ENCODE measurements at regions not wholly inside any gene's neighbourhood (a gene's known extent, or its start where the extent isn't known, plus 50 kb on each side); places are given as distances from the start of the nearest gene placed in this dataset.

DNA sequence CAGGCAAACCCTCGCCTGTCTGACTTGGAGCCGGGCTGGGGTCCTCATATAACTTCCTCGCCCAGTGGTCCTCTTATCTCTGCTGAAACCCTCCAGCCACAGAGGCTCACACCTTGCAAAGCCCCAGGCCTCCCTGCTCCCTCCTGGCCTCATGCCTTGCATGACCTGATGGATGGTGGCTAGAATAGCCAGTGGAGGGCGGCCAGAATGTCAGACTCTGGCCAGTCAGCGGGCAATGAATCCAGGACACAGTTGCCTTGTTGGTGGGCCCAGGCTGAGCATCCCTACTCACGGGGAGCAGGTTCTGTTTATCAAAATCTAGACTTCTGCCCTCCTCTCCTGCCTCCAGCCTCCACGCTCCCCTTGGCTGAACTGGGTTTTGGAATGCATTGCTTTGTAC, 69.1 kb upstream of the WNT11 start:
- intact Hi-C loops (cut with micrococcal nuclease; ENCODE audit: unreplicated experiment) (no loop called here), in situ Hi-C loops (cut with MboI) (no loop called here)
- SMC1A ChIA-PET (ENCODE audit: uncharacterized antibody, unreplicated experiment), result no interaction called here
- no peak overlapping the region for H3K4me3 ChIP-seq
- H3K4me1 ChIP-seq (ENCODE audit: control insufficient read depth, insufficient read depth, low read length), result 0 out of 2 replicates have a peak, but pooled peaks cover 6% of the 10 kb centered on the region
- H3K4me2 ChIP-seq (ENCODE audit: control insufficient read depth, insufficient read depth), result no peak overlapping the region
- H3K36me3 ChIP-seq (ENCODE audit: control insufficient read depth in 2 of 2, insufficient read depth in 2 of 2, low read length in 1 of 2), result no peaks in the 10 kb centered on the region
- no peak for TF ChIP-seq IRF4 (IDR thresholded peaks at IDR 0.05; ENCODE audit: low read depth, low read length)
- TF ChIP-seq, protein P1, sequence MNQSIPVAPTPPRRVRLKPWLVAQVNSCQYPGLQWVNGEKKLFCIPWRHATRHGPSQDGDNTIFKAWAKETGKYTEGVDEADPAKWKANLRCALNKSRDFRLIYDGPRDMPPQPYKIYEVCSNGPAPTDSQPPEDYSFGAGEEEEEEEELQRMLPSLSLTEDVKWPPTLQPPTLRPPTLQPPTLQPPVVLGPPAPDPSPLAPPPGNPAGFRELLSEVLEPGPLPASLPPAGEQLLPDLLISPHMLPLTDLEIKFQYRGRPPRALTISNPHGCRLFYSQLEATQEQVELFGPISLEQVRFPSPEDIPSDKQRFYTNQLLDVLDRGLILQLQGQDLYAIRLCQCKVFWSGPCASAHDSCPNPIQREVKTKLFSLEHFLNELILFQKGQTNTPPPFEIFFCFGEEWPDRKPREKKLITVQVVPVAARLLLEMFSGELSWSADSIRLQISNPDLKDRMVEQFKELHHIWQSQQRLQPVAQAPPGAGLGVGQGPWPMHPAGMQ (IDR thresholded peaks at IDR 0.05; ENCODE audit: borderline replicate concordance), result no peak
- TF ChIP-seq CBX5 (IDR thresholded peaks at IDR 0.05; ENCODE audit: low read depth), result no peak
- FAIRE-seq (no peak), DNase-seq (ENCODE audit: low read depth, low spot score) (no peak), ATAC-seq (no peak)
- no peak overlapping the region for H2AFZ ChIP-seq (ENCODE audit: control insufficient read depth, low read depth, low read length)
- POLR2A ChIA-PET, result no interaction called here
- CTCF ChIA-PET, result no interaction called here
- H3K9me3 ChIP-seq (replicated peaks; ENCODE audit: control insufficient read depth, insufficient read depth, low read length), result no peaks in the 10 kb centered on the region; the same call in 2 of the 3 replicates
- no TSS peak for BruUV-seq (replicated peaks)
- 26% methylated on average over 7 of the region's 7 CpGs for WGBS (ENCODE audit: insufficient coverage, insufficient replicate concordance, low lambda C conversion rate, missing lambda C conversion rate)
- H3K79me2 ChIP-seq (ENCODE audit: control insufficient read depth, insufficient read depth, low read length), result no peaks in the 10 kb centered on the region
- H3K27me3 ChIP-seq (replicated peaks in 1 of 2; ENCODE audit: control insufficient read depth in 2 of 2, insufficient read depth in 2 of 2, low read length in 1 of 2), result peaks cover 0 to 4% of the 10 kb centered on the region in 2 experiments; a peak in 1 of 4 replicates
- no peak overlapping the region for H3K27ac ChIP-seq (ENCODE audit: control insufficient read depth, insufficient read depth)
- RAD21 ChIA-PET (ENCODE audit: unreplicated experiment), result no interaction called here
- H3K9ac ChIP-seq (ENCODE audit: control insufficient read depth, insufficient read depth, low read length), result no peak overlapping the region
- no peaks in the 10 kb centered on the region for H4K20me1 ChIP-seq (ENCODE audit: control insufficient read depth, insufficient read depth)

DNA sequence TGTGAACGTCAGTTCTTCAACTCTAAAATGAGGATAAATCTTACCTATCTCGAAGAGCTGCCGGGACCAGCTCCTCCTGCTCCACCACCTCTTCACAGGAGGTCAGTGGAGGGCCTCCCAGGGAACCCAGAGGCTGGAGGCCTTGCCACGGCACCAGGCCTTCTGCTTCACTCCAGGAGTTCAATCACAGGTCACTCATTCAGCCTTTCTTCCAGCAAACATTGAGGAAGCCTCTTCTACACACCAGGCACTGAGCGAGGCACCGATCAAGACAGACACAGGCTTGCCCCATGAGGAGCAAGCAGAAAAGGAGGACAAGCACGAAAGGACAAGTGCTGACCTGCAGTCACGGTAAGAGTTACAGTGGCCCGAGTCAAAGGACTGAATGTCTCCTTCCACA, 64.8 kb upstream of the WNT11 start:
- Histone ChIP-seq H3K4me1 (ENCODE audit: control insufficient read depth, insufficient read depth, low read length) (no peaks in the 10 kb centered on the region), H3K27me3 (replicated peaks in 1 of 2; ENCODE audit: control insufficient read depth in 2 of 2, insufficient read depth in 2 of 2, low read length in 1 of 2) (peaks cover 0 to 4% of the 10 kb centered on the region in 2 experiments; a peak in 1 of 4 replicates), H3K36me3 (ENCODE audit: control insufficient read depth in 2 of 2, insufficient read depth in 2 of 2, low read length in 1 of 2) (no peaks in the 10 kb centered on the region), H3K79me2 (ENCODE audit: control insufficient read depth, insufficient read depth, low read length) (no peaks in the 10 kb centered on the region), H3K9ac (ENCODE audit: control insufficient read depth, insufficient read depth, low read length) (no peak overlapping the region), H3K27ac (ENCODE audit: control insufficient read depth, insufficient read depth) (no peak overlapping the region), H4K20me1 (ENCODE audit: control insufficient read depth, insufficient read depth) (no peaks in the 10 kb centered on the region), H3K4me3 (no peak overlapping the region), H2AFZ (ENCODE audit: control insufficient read depth, low read depth, low read length) (no peak overlapping the region), H3K4me2 (ENCODE audit: control insufficient read depth, insufficient read depth) (no peak overlapping the region), H3K9me3 (replicated peaks; ENCODE audit: control insufficient read depth, insufficient read depth, low read length) (no peaks in the 10 kb centered on the region; the same call in 2 of the 3 replicates)
- TF ChIP-seq JUND (IDR thresholded peaks at IDR 0.05; ENCODE audit: low read depth, low read length), result no peak
- TF ChIP-seq, protein P2, sequence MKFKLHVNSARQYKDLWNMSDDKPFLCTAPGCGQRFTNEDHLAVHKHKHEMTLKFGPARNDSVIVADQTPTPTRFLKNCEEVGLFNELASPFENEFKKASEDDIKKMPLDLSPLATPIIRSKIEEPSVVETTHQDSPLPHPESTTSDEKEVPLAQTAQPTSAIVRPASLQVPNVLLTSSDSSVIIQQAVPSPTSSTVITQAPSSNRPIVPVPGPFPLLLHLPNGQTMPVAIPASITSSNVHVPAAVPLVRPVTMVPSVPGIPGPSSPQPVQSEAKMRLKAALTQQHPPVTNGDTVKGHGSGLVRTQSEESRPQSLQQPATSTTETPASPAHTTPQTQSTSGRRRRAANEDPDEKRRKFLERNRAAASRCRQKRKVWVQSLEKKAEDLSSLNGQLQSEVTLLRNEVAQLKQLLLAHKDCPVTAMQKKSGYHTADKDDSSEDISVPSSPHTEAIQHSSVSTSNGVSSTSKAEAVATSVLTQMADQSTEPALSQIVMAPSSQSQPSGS (IDR thresholded peaks at IDR 0.05; ENCODE audit: low read length), result no peak
- ChIA-PET RAD21 (ENCODE audit: unreplicated experiment) (no interaction called here), CTCF (interaction anchor here (1.1 kb wide), 1 partner anchor 51 kb away, joined by 3 read pairs; no protein-coding TSS in a partner anchor), POLR2A (no interaction called here), SMC1A (ENCODE audit: uncharacterized antibody, unreplicated experiment) (no interaction called here)
- ATAC-seq (no peak), FAIRE-seq (no peak), DNase-seq (ENCODE audit: low read depth, low spot score) (no peak)
- WGBS (ENCODE audit: insufficient coverage, insufficient replicate concordance, low lambda C conversion rate, missing lambda C conversion rate), result 34% methylated on average over 9 of the region's 9 CpGs
- BruUV-seq (replicated peaks), result no TSS peak
- in situ Hi-C loops (cut with MboI), result no loop called here
- intact Hi-C loops (cut with micrococcal nuclease; ENCODE audit: unreplicated experiment), result no loop called here
